ENCODE measurements at regions not wholly inside any gene's neighbourhood (a gene's known extent, or its start where the extent isn't known, plus 50 kb on each side); places are given as distances from the start of the nearest gene placed in this dataset.

GRCh38 chr2:16162491-16163040, 222.2 kb downstream of the MYCN start:
- no peak for TF ChIP-seq ZNF274 (IDR thresholded peaks at IDR 0.05; ENCODE audit: low read depth, low read length)
- TF ChIP-seq SUZ12 (IDR thresholded peaks at IDR 0.05; ENCODE audit: extremely low read depth, insufficient read depth, insufficient read length): no peak
- TF ChIP-seq YY1 (IDR thresholded peaks at IDR 0.05; ENCODE audit: insufficient read depth, insufficient read length): no peak
- Histone ChIP-seq H3K4me1 (ENCODE audit: insufficient read depth, insufficient read length) (peaks cover 3% of the 10 kb centered on the region), H3K36me3 (ENCODE audit: insufficient read depth, insufficient read length, low read length) (no peaks in the 10 kb centered on the region), H3K9me3 (ENCODE audit: insufficient read depth, low read length) (no peaks in the 10 kb centered on the region; the same call in 1 of the 2 replicates), H3K9ac (ENCODE audit: insufficient read length, low read depth) (no peak overlapping the region), H3K4me3 (ENCODE audit: insufficient read length, low read depth) (no peak overlapping the region), H3K27me3 (ENCODE audit: insufficient read depth, insufficient read length) (no peaks in the 10 kb centered on the region)
- DNase-seq (ENCODE audit: low read depth, low spot score): no peak

GRCh38 chr2:16161768-16162490, 221.6 kb downstream of the MYCN start:
- H3K36me3 ChIP-seq (ENCODE audit: insufficient read depth, insufficient read length, low read length): no peaks in the 10 kb centered on the region

GRCh38 chr2:16161085-16161565, 220.8 kb downstream of the MYCN start:
- no peak overlapping the region for H3K9ac ChIP-seq (ENCODE audit: insufficient read length, low read depth)
- H3K4me1 ChIP-seq (ENCODE audit: insufficient read depth, insufficient read length): no peaks in the 10 kb centered on the region
- TF ChIP-seq YY1 (IDR thresholded peaks at IDR 0.05; ENCODE audit: insufficient read depth, insufficient read length) (no peak), SUZ12 (IDR thresholded peaks at IDR 0.05; ENCODE audit: extremely low read depth, insufficient read depth, insufficient read length) (no peak), ZNF274 (IDR thresholded peaks at IDR 0.05; ENCODE audit: low read depth, low read length) (no peak)
- no peaks in the 10 kb centered on the region for H3K27me3 ChIP-seq (ENCODE audit: insufficient read depth, insufficient read length)
- no peaks in the 10 kb centered on the region; the same call in 1 of the 2 replicates for H3K9me3 ChIP-seq (ENCODE audit: insufficient read depth, low read length)
- DNase-seq (ENCODE audit: low read depth, low spot score): no peak
- H3K36me3 ChIP-seq (ENCODE audit: insufficient read depth, insufficient read length, low read length): no peaks in the 10 kb centered on the region
- no peak overlapping the region for H3K4me3 ChIP-seq (ENCODE audit: insufficient read length, low read depth)

More at GRCh38 chr2:16161768-16162490, 221.6 kb downstream of the MYCN start:
- Histone ChIP-seq H3K4me3 (ENCODE audit: insufficient read length, low read depth) (no peak overlapping the region), H3K9me3 (ENCODE audit: insufficient read depth, low read length) (no peaks in the 10 kb centered on the region; the same call in 1 of the 2 replicates), H3K27me3 (ENCODE audit: insufficient read depth, insufficient read length) (no peaks in the 10 kb centered on the region), H3K9ac (ENCODE audit: insufficient read length, low read depth) (no peak overlapping the region), H3K4me1 (ENCODE audit: insufficient read depth, insufficient read length) (no peaks in the 10 kb centered on the region)
- no peak for DNase-seq (ENCODE audit: low read depth, low spot score)
- no peak for TF ChIP-seq SUZ12 (IDR thresholded peaks at IDR 0.05; ENCODE audit: extremely low read depth, insufficient read depth, insufficient read length)
- no peak for TF ChIP-seq YY1 (IDR thresholded peaks at IDR 0.05; ENCODE audit: insufficient read depth, insufficient read length)
- no peak for TF ChIP-seq ZNF274 (IDR thresholded peaks at IDR 0.05; ENCODE audit: low read depth, low read length)

- Histone ChIP-seq H3K9me3 (ENCODE audit: insufficient read depth, low read length) (no peaks in the 10 kb centered on the region; the same call in 1 of the 2 replicates), H3K4me3 (ENCODE audit: insufficient read length, low read depth) (no peak overlapping the region), H3K4me1 (ENCODE audit: insufficient read depth, insufficient read length) (no peaks in the 10 kb centered on the region), H3K27me3 (ENCODE audit: insufficient read depth, insufficient read length) (no peaks in the 10 kb centered on the region), H3K9ac (ENCODE audit: insufficient read length, low read depth) (no peak overlapping the region), H3K36me3 (ENCODE audit: insufficient read depth, insufficient read length, low read length) (no peaks in the 10 kb centered on the region)
- no peak for DNase-seq (ENCODE audit: low read depth, low spot score)
- TF ChIP-seq ZNF274 (IDR thresholded peaks at IDR 0.05; ENCODE audit: low read depth, low read length): no peak
- TF ChIP-seq YY1 (IDR thresholded peaks at IDR 0.05; ENCODE audit: insufficient read depth, insufficient read length): no peak
- no peak for TF ChIP-seq SUZ12 (IDR thresholded peaks at IDR 0.05; ENCODE audit: extremely low read depth, insufficient read depth, insufficient read length)
Measured at GRCh38 chr2:16160281-16161084, 220.1 kb downstream of the MYCN start.

GRCh38 chr2:16156411-16156810, 216.1 kb downstream of the MYCN start:
- Histone ChIP-seq H3K9ac (ENCODE audit: insufficient read length, low read depth) (no peak overlapping the region), H3K4me3 (ENCODE audit: insufficient read length, low read depth) (no peak overlapping the region), H3K9me3 (ENCODE audit: insufficient read depth, low read length) (no peaks in the 10 kb centered on the region), H3K36me3 (ENCODE audit: insufficient read depth, insufficient read length, low read length) (no peaks in the 10 kb centered on the region), H3K4me1 (ENCODE audit: insufficient read depth, insufficient read length) (no peaks in the 10 kb centered on the region), H3K27me3 (ENCODE audit: insufficient read depth, insufficient read length) (no peaks in the 10 kb centered on the region)
- no peak for DNase-seq (ENCODE audit: low read depth, low spot score)
- TF ChIP-seq YY1 (IDR thresholded peaks at IDR 0.05; ENCODE audit: insufficient read depth, insufficient read length) (no peak), ZNF274 (IDR thresholded peaks at IDR 0.05; ENCODE audit: low read depth, low read length) (no peak), SUZ12 (IDR thresholded peaks at IDR 0.05; ENCODE audit: extremely low read depth, insufficient read depth, insufficient read length) (no peak)

GRCh38 chr2:16155766-16156165, 215.4 kb downstream of the MYCN start:
- no peaks in the 10 kb centered on the region for H3K4me1 ChIP-seq (ENCODE audit: insufficient read depth, insufficient read length)
- H3K27me3 ChIP-seq (ENCODE audit: insufficient read depth, insufficient read length): no peaks in the 10 kb centered on the region
- DNase-seq (ENCODE audit: low read depth, low spot score): no peak
- no peaks in the 10 kb centered on the region for H3K9me3 ChIP-seq (ENCODE audit: insufficient read depth, low read length)
- TF ChIP-seq YY1 (IDR thresholded peaks at IDR 0.05; ENCODE audit: insufficient read depth, insufficient read length) (no peak), ZNF274 (IDR thresholded peaks at IDR 0.05; ENCODE audit: low read depth, low read length) (no peak), SUZ12 (IDR thresholded peaks at IDR 0.05; ENCODE audit: extremely low read depth, insufficient read depth, insufficient read length) (no peak)
- H3K4me3 ChIP-seq (ENCODE audit: insufficient read length, low read depth): no peak overlapping the region
- no peak overlapping the region for H3K9ac ChIP-seq (ENCODE audit: insufficient read length, low read depth)
- no peaks in the 10 kb centered on the region for H3K36me3 ChIP-seq (ENCODE audit: insufficient read depth, insufficient read length, low read length)

GRCh38 chr2:16155366-16155765, 215.0 kb downstream of the MYCN start:
- no peak for DNase-seq (ENCODE audit: low read depth, low spot score)
- no peak for TF ChIP-seq SUZ12 (IDR thresholded peaks at IDR 0.05; ENCODE audit: extremely low read depth, insufficient read depth, insufficient read length)
- H3K9ac ChIP-seq (ENCODE audit: insufficient read length, low read depth): no peak overlapping the region
- no peaks in the 10 kb centered on the region for H3K9me3 ChIP-seq (ENCODE audit: insufficient read depth, low read length)
- no peak overlapping the region for H3K4me3 ChIP-seq (ENCODE audit: insufficient read length, low read depth)
- H3K36me3 ChIP-seq (ENCODE audit: insufficient read depth, insufficient read length, low read length): no peaks in the 10 kb centered on the region
- H3K4me1 ChIP-seq (ENCODE audit: insufficient read depth, insufficient read length): no peaks in the 10 kb centered on the region
- H3K27me3 ChIP-seq (ENCODE audit: insufficient read depth, insufficient read length): no peaks in the 10 kb centered on the region
